ENCODE measurements at regions not wholly inside any gene's neighbourhood (a gene's known extent, or its start where the extent isn't known, plus 50 kb on each side); places are given as distances from the start of the nearest gene placed in this dataset.
"Not testable (repeated sequence)": the region's sequence is repeated elsewhere in the genome, so short reads cannot be mapped to it uniquely, and the experiment has no call there.

DNA sequence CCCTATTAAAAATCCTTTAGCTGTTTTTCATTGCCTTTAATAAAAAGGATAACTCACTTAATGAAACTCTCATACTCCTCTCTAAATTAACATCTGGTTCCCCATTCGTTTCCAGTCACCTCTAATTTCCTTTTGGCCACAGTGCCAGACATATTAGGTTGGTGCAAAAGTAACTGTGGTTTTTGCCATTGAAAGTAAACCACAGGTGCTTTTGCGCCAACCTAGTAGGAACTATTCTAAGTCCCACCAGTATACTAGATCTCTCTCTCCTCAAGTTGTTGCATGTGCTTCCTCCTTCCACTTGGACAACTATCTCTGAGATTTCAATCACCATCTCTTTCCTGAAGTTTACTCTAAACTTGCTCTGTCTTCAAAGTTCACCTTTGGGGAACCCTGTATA, 961.1 kb downstream of the TBC1D32 start:
- TF ChIP-seq TAF1 (IDR thresholded peaks at IDR 0.05; ENCODE audit: low read depth) (no peak), MXI1 (conservative IDR thresholded peaks at IDR 0.05; ENCODE audit: poor library complexity, severe bottlenecking) (no peak), POLR2AphosphoS5 (IDR thresholded peaks at IDR 0.05) (no peak), RAD21 (conservative IDR thresholded peaks at IDR 0.05) (no peak), EP300 (conservative IDR thresholded peaks at IDR 0.05; ENCODE audit: poor library complexity, severe bottlenecking) (no peak), EZH2 (IDR thresholded peaks at IDR 0.05; ENCODE audit: borderline replicate concordance, insufficient read depth, low read length, poor library complexity, severe bottlenecking) (no peak), SMC3 (conservative IDR thresholded peaks at IDR 0.05; ENCODE audit: poor library complexity) (no peak)
- TF ChIP-seq, protein P1, sequence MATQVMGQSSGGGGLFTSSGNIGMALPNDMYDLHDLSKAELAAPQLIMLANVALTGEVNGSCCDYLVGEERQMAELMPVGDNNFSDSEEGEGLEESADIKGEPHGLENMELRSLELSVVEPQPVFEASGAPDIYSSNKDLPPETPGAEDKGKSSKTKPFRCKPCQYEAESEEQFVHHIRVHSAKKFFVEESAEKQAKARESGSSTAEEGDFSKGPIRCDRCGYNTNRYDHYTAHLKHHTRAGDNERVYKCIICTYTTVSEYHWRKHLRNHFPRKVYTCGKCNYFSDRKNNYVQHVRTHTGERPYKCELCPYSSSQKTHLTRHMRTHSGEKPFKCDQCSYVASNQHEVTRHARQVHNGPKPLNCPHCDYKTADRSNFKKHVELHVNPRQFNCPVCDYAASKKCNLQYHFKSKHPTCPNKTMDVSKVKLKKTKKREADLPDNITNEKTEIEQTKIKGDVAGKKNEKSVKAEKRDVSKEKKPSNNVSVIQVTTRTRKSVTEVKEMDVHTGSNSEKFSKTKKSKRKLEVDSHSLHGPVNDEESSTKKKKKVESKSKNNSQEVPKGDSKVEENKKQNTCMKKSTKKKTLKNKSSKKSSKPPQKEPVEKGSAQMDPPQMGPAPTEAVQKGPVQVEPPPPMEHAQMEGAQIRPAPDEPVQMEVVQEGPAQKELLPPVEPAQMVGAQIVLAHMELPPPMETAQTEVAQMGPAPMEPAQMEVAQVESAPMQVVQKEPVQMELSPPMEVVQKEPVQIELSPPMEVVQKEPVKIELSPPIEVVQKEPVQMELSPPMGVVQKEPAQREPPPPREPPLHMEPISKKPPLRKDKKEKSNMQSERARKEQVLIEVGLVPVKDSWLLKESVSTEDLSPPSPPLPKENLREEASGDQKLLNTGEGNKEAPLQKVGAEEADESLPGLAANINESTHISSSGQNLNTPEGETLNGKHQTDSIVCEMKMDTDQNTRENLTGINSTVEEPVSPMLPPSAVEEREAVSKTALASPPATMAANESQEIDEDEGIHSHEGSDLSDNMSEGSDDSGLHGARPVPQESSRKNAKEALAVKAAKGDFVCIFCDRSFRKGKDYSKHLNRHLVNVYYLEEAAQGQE (IDR thresholded peaks at IDR 0.05; ENCODE audit: borderline replicate concordance): no peak
- TF ChIP-seq, protein P2, sequence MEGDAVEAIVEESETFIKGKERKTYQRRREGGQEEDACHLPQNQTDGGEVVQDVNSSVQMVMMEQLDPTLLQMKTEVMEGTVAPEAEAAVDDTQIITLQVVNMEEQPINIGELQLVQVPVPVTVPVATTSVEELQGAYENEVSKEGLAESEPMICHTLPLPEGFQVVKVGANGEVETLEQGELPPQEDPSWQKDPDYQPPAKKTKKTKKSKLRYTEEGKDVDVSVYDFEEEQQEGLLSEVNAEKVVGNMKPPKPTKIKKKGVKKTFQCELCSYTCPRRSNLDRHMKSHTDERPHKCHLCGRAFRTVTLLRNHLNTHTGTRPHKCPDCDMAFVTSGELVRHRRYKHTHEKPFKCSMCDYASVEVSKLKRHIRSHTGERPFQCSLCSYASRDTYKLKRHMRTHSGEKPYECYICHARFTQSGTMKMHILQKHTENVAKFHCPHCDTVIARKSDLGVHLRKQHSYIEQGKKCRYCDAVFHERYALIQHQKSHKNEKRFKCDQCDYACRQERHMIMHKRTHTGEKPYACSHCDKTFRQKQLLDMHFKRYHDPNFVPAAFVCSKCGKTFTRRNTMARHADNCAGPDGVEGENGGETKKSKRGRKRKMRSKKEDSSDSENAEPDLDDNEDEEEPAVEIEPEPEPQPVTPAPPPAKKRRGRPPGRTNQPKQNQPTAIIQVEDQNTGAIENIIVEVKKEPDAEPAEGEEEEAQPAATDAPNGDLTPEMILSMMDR (IDR thresholded peaks at IDR 0.05; ENCODE audit: poor library complexity, severe bottlenecking): no peak
- Histone ChIP-seq H3K36me3 (ENCODE audit: insufficient read depth, low read length) (no peaks in the 10 kb centered on the region), H3K9me2 (ENCODE audit: insufficient read depth, low read length) (no peaks in the 10 kb centered on the region), H4K20me1 (ENCODE audit: insufficient read depth) (no peaks in the 10 kb centered on the region), H3F3A (ENCODE audit: insufficient read depth, low read length, poor library complexity, severe bottlenecking) (no peaks in the 10 kb centered on the region), H3K27ac (ENCODE audit: low read length) (no peak overlapping the region), H2AFZ (ENCODE audit: low read depth, low read length) (no peak overlapping the region), H3K27me3 (ENCODE audit: insufficient read depth, low read depth, low read length) (no peaks in the 10 kb centered on the region), H3K9me3 (ENCODE audit: low read length) (no peaks in the 10 kb centered on the region), H3K4me3 (ENCODE audit: low read length) (no peak overlapping the region), H3K9ac (ENCODE audit: low read length) (no peak overlapping the region), H3K79me2 (replicated peaks; ENCODE audit: insufficient read depth, low read length) (no peaks in the 10 kb centered on the region), H3K4me2 (ENCODE audit: low read length) (no peak overlapping the region)

DNA sequence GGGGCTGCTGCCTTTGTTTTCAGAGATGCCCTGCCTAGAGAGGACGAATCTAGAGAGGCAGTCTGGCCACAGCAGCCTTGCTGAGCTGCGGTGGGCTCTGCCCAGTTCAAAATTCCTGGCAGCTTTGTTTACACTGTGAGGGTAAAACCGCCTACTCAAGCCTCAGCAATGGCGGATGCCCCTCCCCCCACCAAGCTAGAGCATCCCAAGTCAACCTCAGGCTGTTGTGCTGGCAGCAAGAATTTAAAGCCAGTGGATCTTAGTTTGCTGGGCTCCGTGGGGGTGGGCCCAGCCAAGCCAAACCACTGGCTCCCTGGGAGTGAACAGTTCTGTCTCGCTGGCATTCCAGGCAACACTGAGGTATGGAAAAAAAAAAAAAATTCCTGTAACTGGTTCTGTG, 970.9 kb downstream of the TBC1D32 start:
- H3K4me2 ChIP-seq (ENCODE audit: low read length): no peak overlapping the region
- H3K27ac ChIP-seq (ENCODE audit: low read length): no peak overlapping the region
- H3F3A ChIP-seq (ENCODE audit: insufficient read depth, low read length, poor library complexity, severe bottlenecking): no peaks in the 10 kb centered on the region
- TF ChIP-seq POLR2AphosphoS5 (IDR thresholded peaks at IDR 0.05): no peak
- no peak for TF ChIP-seq TAF1 (IDR thresholded peaks at IDR 0.05; ENCODE audit: low read depth)
- TF ChIP-seq RAD21 (conservative IDR thresholded peaks at IDR 0.05): no peak
- TF ChIP-seq, protein P1 (IDR thresholded peaks at IDR 0.05; ENCODE audit: borderline replicate concordance): no peak
- TF ChIP-seq MXI1 (conservative IDR thresholded peaks at IDR 0.05; ENCODE audit: poor library complexity, severe bottlenecking): no peak
- TF ChIP-seq EZH2 (IDR thresholded peaks at IDR 0.05; ENCODE audit: borderline replicate concordance, insufficient read depth, low read length, poor library complexity, severe bottlenecking): no peak
- TF ChIP-seq, protein P2 (IDR thresholded peaks at IDR 0.05; ENCODE audit: poor library complexity, severe bottlenecking): no peak
- no peak for TF ChIP-seq EP300 (conservative IDR thresholded peaks at IDR 0.05; ENCODE audit: poor library complexity, severe bottlenecking)
- TF ChIP-seq SMC3 (conservative IDR thresholded peaks at IDR 0.05; ENCODE audit: poor library complexity): no peak
- no peaks in the 10 kb centered on the region for H3K9me2 ChIP-seq (ENCODE audit: insufficient read depth, low read length)
- no peak overlapping the region for H2AFZ ChIP-seq (ENCODE audit: low read depth, low read length)
- H3K36me3 ChIP-seq (ENCODE audit: insufficient read depth, low read length): no peaks in the 10 kb centered on the region
- no peaks in the 10 kb centered on the region for H3K27me3 ChIP-seq (ENCODE audit: insufficient read depth, low read depth, low read length)
- no peaks in the 10 kb centered on the region for H3K9me3 ChIP-seq (ENCODE audit: low read length)
- no peaks in the 10 kb centered on the region for H4K20me1 ChIP-seq (ENCODE audit: insufficient read depth)
- H3K9ac ChIP-seq (ENCODE audit: low read length): no peak overlapping the region
- no peak overlapping the region for H3K4me3 ChIP-seq (ENCODE audit: low read length)
- H3K79me2 ChIP-seq (replicated peaks; ENCODE audit: insufficient read depth, low read length): no peaks in the 10 kb centered on the region

DNA sequence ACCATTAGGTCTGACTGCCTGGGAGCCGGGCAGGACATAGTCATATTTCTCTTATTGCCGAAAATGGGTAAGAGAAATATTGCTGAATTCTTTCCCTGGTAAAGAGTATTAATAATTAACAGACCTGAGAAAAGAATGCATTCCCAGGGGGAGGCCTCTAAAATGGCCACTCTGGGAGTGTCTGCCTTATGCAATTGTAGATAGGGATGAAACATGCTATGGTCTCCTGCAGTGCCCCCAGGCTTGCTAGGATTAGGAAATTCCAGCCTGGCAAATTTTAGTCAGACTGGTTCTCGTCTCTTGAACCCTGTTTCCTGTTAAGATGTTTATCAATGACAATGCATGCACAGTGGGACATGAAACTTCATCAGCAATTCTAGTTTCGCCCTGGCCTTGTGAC, 975.7 kb downstream of the TBC1D32 start:
- not testable (repeated sequence) for H3K9ac ChIP-seq (ENCODE audit: low read length); H3K27ac ChIP-seq (ENCODE audit: low read length); H3K9me3 ChIP-seq (ENCODE audit: low read length); H3K79me2 ChIP-seq (replicated peaks; ENCODE audit: insufficient read depth, low read length); H3F3A ChIP-seq (ENCODE audit: insufficient read depth, low read length, poor library complexity, severe bottlenecking); H3K4me3 ChIP-seq (ENCODE audit: low read length); H3K27me3 ChIP-seq (ENCODE audit: insufficient read depth, low read depth, low read length); H4K20me1 ChIP-seq (ENCODE audit: insufficient read depth); H3K9me2 ChIP-seq (ENCODE audit: insufficient read depth, low read length); H2AFZ ChIP-seq (ENCODE audit: low read depth, low read length); H3K36me3 ChIP-seq (ENCODE audit: insufficient read depth, low read length); H3K4me2 ChIP-seq (ENCODE audit: low read length)

Measured in neural cell (in vitro differentiated cells).